NCI-H146 treated with DMSO at 0.1 percent for 48 hours (cell line): ENCODE measurements at regions not wholly inside any gene's neighbourhood (a gene's known extent, or its start where the extent isn't known, plus 50 kb on each side); places are given as distances from the start of the nearest gene placed in this dataset.
A peak's percentile ranks its signal among the peaks of the same experiment; 100 is the strongest.

Experiments
- DNase-seq: peaks from one replicate; lab custom pipeline; 2025; ENCODE audit not compliant: unreplicated experiment; lab: John Stamatoyannopoulos, UW

GRCh38 chr11:105553025-105553424 lies 56.8 kb upstream of the GRIA4 start:
- DNase-seq: no peak

GRCh38 chr11:105548359-105548758 lies 61.5 kb upstream of the GRIA4 start:
- no peak for DNase-seq

- no peak for DNase-seq
Measured at GRCh38 chr11:105538588-105538987, 71.3 kb upstream of the GRIA4 start.

GRCh38 chr11:105537531-105537930 lies 72.3 kb upstream of the GRIA4 start:
- DNase-seq: no peak

GRCh38 chr11:105524286-105524685 lies 85.6 kb upstream of the GRIA4 start:
- peak; percentile 50 for DNase-seq

GRCh38 chr11:105520706-105521345 lies 89.0 kb upstream of the GRIA4 start:
- no peak for DNase-seq

- no peak for DNase-seq
Measured at GRCh38 chr11:105507496-105508254, 102.2 kb upstream of the GRIA4 start.

- DNase-seq: no peak
Measured at GRCh38 chr11:105492010-105492409, 117.9 kb upstream of the GRIA4 start.

- DNase-seq: no peak
Measured at GRCh38 chr11:105491394-105491793, 118.5 kb upstream of the GRIA4 start.

GRCh38 chr11:105490333-105490732 lies 119.5 kb upstream of the GRIA4 start:
- no peak for DNase-seq

- DNase-seq: no peak
Measured at GRCh38 chr11:105489446-105489845, 120.4 kb upstream of the GRIA4 start.

GRCh38 chr11:105486929-105487328 lies 122.9 kb upstream of the GRIA4 start:
- no peak for DNase-seq

- DNase-seq: no peak
Measured at GRCh38 chr11:105469931-105470330, 139.9 kb upstream of the GRIA4 start.

GRCh38 chr11:105468154-105468553 lies 141.7 kb upstream of the GRIA4 start:
- no peak for DNase-seq

- no peak for DNase-seq
Measured at GRCh38 chr11:105466582-105467228, 143.2 kb upstream of the GRIA4 start.

GRCh38 chr11:105458071-105458470 lies 151.8 kb upstream of the GRIA4 start:
- DNase-seq: no peak

- DNase-seq: no peak
Measured at GRCh38 chr11:105456950-105457349, 152.9 kb upstream of the GRIA4 start.

GRCh38 chr11:105449100-105449734 lies 160.7 kb upstream of the GRIA4 start:
- DNase-seq: no peak

GRCh38 chr11:105448703-105449079 lies 161.2 kb upstream of the GRIA4 start:
- DNase-seq: no peak

- DNase-seq: no peak
Measured at GRCh38 chr11:105447936-105448702, 161.8 kb upstream of the GRIA4 start.

- DNase-seq: no peak
Measured at GRCh38 chr11:105443623-105444022, 166.2 kb upstream of the GRIA4 start.
